ENCODE measurements at regions not wholly inside any gene's neighbourhood (a gene's known extent, or its start where the extent isn't known, plus 50 kb on each side); places are given as distances from the start of the nearest gene placed in this dataset.

DNA sequence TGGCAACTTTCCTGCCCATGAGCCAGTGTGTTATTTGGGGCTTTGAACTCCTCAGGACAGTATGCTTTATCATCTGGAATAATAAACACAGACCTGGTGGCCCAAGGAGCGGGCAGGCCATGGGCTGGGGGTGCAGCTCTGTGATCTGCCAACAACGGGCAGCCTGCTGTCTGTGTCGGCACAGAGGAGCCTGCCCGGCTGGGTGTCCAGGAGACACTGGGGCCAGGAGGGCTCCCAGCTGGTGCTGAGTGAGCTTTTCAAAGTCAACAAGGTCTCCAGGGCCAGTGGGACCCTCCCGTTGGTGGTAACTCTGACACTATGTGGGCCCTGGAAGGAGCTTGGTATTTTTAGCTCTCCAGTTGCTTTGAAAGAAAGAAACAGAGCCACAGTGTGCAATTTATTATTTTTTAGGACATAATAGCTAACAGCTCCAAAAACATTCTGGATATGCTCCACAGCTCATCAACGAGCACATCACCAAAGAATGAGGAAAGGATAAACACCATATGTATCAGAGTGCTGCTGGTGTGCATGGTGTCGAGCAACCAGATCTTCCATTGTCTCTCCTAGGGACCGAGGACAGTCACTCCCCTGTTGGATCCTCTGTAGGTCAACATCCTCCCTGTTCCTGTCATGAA, 488.7 kb upstream of the USP24 start:
- no peak overlapping the region for H3K4me3 ChIP-seq (ENCODE audit: low read depth, poor library complexity, severe bottlenecking)
- intact Hi-C loops (cut with DNase I; ENCODE audit: low total_unique reads): no loop called here
- TF ChIP-seq, protein P1, sequence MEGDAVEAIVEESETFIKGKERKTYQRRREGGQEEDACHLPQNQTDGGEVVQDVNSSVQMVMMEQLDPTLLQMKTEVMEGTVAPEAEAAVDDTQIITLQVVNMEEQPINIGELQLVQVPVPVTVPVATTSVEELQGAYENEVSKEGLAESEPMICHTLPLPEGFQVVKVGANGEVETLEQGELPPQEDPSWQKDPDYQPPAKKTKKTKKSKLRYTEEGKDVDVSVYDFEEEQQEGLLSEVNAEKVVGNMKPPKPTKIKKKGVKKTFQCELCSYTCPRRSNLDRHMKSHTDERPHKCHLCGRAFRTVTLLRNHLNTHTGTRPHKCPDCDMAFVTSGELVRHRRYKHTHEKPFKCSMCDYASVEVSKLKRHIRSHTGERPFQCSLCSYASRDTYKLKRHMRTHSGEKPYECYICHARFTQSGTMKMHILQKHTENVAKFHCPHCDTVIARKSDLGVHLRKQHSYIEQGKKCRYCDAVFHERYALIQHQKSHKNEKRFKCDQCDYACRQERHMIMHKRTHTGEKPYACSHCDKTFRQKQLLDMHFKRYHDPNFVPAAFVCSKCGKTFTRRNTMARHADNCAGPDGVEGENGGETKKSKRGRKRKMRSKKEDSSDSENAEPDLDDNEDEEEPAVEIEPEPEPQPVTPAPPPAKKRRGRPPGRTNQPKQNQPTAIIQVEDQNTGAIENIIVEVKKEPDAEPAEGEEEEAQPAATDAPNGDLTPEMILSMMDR (IDR thresholded peaks at IDR 0.05): no peak
- no peak for TF ChIP-seq POLR2A (IDR thresholded peaks at IDR 0.05)
- DNase-seq (ENCODE audit: low spot score in 2 of 2): no peak
- 64 to 68% methylated on average over 7 to 8 of the region's 8 CpGs for WGBS, 2 donors

DNA sequence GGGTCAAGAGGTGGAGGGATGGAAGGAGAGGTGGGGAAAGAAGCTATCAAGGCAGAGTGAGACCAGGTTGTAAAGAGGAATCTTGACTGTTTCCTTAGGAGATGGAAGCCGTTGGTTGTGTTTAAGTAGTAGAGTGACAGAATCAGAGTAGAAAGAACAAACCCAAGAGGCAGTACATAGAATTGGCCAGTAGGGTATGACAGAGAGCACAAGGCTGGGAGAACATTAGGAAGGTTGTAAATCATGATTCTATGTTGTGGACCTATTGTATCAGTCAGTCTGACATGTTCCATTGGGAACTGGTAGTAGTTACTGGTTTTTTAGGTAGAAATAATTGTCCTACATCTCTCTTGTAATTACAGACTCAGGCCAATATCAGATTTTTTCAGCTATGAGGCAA, 486.9 kb upstream of the USP24 start:
- TF ChIP-seq, protein P1 (IDR thresholded peaks at IDR 0.05): no peak
- TF ChIP-seq POLR2A (IDR thresholded peaks at IDR 0.05): no peak
- intact Hi-C loops (cut with DNase I; ENCODE audit: low total_unique reads): no loop called here
- no peak overlapping the region for H3K4me3 ChIP-seq (ENCODE audit: low read depth, poor library complexity, severe bottlenecking)
- no peak for DNase-seq (ENCODE audit: low spot score in 2 of 2)
- 73 to 88% methylated on average over 1 of the region's 1 CpG for WGBS, 2 donors

DNA sequence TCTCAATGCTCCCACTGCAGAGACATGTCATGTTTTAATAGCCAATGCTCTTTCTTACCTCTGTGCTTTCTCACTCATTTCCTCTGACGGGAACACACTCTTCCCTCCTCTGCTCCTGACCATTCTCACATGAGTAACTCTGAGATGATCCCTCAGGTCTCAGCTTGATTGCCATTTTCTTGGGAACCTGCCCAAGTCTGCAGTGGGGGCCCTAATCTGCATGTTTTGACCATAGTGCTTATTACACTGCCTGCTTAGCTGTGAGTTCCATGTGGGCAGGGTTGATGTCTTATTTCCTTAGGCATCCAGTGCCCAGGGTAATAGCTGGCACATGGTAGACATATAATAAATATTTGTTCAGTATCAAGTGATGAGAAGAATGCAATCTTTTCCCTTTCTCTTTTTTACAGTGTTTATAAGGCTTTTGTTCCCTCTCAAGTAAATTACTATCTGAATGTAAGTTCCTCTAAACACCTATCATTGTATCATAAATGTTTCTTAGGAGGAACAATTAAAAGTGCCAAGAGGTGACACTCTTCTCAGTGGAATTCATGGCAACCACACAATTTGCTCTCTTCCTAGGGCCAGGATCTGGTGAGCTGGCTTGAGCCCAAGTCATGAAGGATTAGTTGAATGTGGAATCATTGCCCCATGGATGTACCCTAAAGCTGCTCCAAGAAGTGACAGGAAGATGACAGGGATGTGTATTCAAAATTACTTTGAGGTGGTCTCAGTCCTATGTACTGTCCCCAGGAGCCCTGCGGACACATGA, 485.4 kb upstream of the USP24 start:
- TF ChIP-seq POLR2A (IDR thresholded peaks at IDR 0.05): no peak
- TF ChIP-seq, protein P1 (IDR thresholded peaks at IDR 0.05): no peak
- intact Hi-C loops (cut with DNase I; ENCODE audit: low total_unique reads): no loop called here
- DNase-seq (ENCODE audit: low spot score in 2 of 2): no peak
- 62 to 85% methylated on average over 2 of the region's 2 CpGs for WGBS, 2 donors
- H3K4me3 ChIP-seq (ENCODE audit: low read depth, poor library complexity, severe bottlenecking): no peak overlapping the region

DNA sequence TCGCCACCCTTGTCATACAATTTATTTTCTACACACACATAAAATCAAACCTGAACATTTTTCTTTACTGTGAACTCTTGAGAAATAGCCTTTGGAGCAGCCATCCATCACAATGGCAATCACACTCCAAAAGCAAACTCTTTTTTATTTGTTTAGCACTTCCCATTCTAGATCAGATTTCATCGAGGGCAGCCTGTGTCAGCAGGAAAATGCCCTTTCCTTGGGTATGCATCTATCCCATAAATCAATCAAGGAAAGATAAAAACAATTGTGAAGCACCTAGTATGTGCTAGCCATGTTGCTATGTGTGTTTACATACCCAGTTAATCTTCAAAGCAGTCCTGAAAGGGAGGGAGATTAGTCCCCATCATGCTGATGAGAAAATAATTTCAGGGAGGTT, 484.1 kb upstream of the USP24 start:
- H3K4me3 ChIP-seq (ENCODE audit: low read depth, poor library complexity, severe bottlenecking): no peak overlapping the region
- no peak for TF ChIP-seq POLR2A (IDR thresholded peaks at IDR 0.05)
- TF ChIP-seq, protein P1 (IDR thresholded peaks at IDR 0.05): no peak
- 76 to 85% methylated on average over 2 of the region's 2 CpGs for WGBS, 2 donors
- intact Hi-C loops (cut with DNase I; ENCODE audit: low total_unique reads): no loop called here
- DNase-seq (ENCODE audit: low spot score in 2 of 2): no peak

DNA sequence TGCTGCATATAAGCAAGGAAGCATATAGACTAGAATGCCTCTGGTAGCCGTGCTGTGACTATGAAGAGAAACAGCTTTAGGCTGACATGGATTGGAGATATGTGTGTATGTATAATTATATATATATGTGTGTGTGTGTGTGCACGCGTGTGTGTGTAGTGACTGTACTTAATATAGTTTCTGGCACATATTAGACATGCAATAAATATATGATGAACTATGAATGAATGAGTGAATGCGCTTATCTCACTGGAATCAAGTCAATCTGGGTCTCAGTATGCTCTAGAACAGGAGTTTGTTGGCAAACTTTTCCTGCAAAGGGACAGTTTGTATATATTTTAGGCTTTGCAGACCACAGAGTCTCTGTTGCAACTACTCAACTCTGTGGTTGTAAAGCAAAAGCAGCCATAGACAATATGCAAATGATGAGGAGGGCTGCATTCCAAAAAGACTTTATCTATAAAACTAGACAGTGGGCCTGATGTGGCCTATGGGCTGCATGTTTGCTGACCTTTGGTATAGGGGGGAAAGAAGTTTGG, 482.9 kb upstream of the USP24 start:
- TF ChIP-seq, protein P1 (IDR thresholded peaks at IDR 0.05): no peak
- no peak for TF ChIP-seq POLR2A (IDR thresholded peaks at IDR 0.05)
- DNase-seq (ENCODE audit: low spot score in 2 of 2): no peak
- intact Hi-C loops (cut with DNase I; ENCODE audit: low total_unique reads): no loop called here
- H3K4me3 ChIP-seq (ENCODE audit: low read depth, poor library complexity, severe bottlenecking): no peak overlapping the region
- WGBS, 2 donors: 89 to 98% methylated on average over 4 of the region's 4 CpGs

All from lower leg skin (tissue), 4 donors.